Mucosa of descending colon (tissue), 3 donors: ENCODE measurements at regions not wholly inside any gene's neighbourhood (a gene's known extent, or its start where the extent isn't known, plus 50 kb on each side); places are given as distances from the start of the nearest gene placed in this dataset.

Experiments used
- ATAC-seq: fragments of 200-7000 bp; cut with Tn5 transposase; one replicate; pipeline ENCODE4 v1.9.1; 2020; ENCODE audit warnings: mild to moderate bottlenecking, moderate library complexity
- DNase-seq, 3 donors: peaks; one replicate each; pipeline ENCODE4 v3.0.0-alpha.2; 2020
- H3K36me3 ChIP-seq: fragments of 200-600 bp; one replicate; pipeline ENCODE4 v1.8.0; 2021; ENCODE audit warnings: low read depth, mild to moderate bottlenecking
- H3K4me1 ChIP-seq: fragments of 200-600 bp; one replicate; pipeline ENCODE4 v1.8.0; 2021; ENCODE audit warnings: low read depth, mild to moderate bottlenecking
- H3K4me3 ChIP-seq: fragments of 200-600 bp; one replicate; pipeline ENCODE4 v1.8.0; 2021; ENCODE audit warnings: mild to moderate bottlenecking
- H3K9me3 ChIP-seq: fragments of 200-600 bp; one replicate; pipeline ENCODE4 v1.8.0; 2021; ENCODE audit warnings: mild to moderate bottlenecking
- CTCF ChIP-seq: fragments of 200-600 bp; IDR thresholded peaks from one replicate; pipeline ENCODE4 v1.8.0; 2022; ENCODE audit warnings: antibody characterized with exemption, mild to moderate bottlenecking
- intact Hi-C, 2 donors: fragments of 100-400 bp; cut with DNase I in 1 of 2; cut with micrococcal nuclease in 1 of 2; formaldehyde crosslinking; loops; one replicate each; pipeline versions ENCODE4 v1.11.0 to v1.11.1; 2022; cut with DNase I, micrococcal nuclease
- donor health status: DM: no; HTN: no; CAD: no; lungs with moderate emphysema.
- donor health status: DM: no; HTN: no; CAD: no.
- donor health status: DM: no; HTN: yes; CAD: no.

GRCh38 chr1:88276163-88276562, 407.9 kb upstream of the PKN2 start:
- ATAC-seq, result no peak
- TF ChIP-seq CTCF, result no peak
- intact Hi-C loops, result no loop called here

GRCh38 chr1:88284066-88284465, 400.0 kb upstream of the PKN2 start:
- DNase-seq (no peak), ATAC-seq (no peak)
- Histone ChIP-seq H3K36me3 (no peaks in the 10 kb centered on the region), H3K4me3 (no peak overlapping the region), H3K4me1 (no peaks in the 10 kb centered on the region), H3K9me3 (no peaks in the 10 kb centered on the region)
- TF ChIP-seq CTCF, result no peak
- intact Hi-C loops, result no loop called here

More at GRCh38 chr1:88276163-88276562, 407.9 kb upstream of the PKN2 start:
- Histone ChIP-seq H3K4me1 (no peaks in the 10 kb centered on the region), H3K4me3 (no peak overlapping the region), H3K36me3 (no peaks in the 10 kb centered on the region), H3K9me3 (no peaks in the 10 kb centered on the region)
- no peak for DNase-seq

GRCh38 chr1:88284666-88285366, 399.3 kb upstream of the PKN2 start:
- DNase-seq, result no peak
- Histone ChIP-seq H3K9me3 (no peaks in the 10 kb centered on the region), H3K4me3 (no peak overlapping the region), H3K36me3 (no peaks in the 10 kb centered on the region), H3K4me1 (no peaks in the 10 kb centered on the region)
- intact Hi-C loops, result no loop called here
- no peak for TF ChIP-seq CTCF
- ATAC-seq, result no peak

- ATAC-seq, result no peak
Measured at GRCh38 chr1:88286716-88287115, 397.4 kb upstream of the PKN2 start.

GRCh38 chr1:88288571-88288970, 395.5 kb upstream of the PKN2 start:
- TF ChIP-seq CTCF, result no peak
- H3K4me3 ChIP-seq, result no peak overlapping the region
- no peaks in the 10 kb centered on the region for H3K36me3 ChIP-seq
- DNase-seq (no peak), ATAC-seq (no peak)
- H3K4me1 ChIP-seq, result no peaks in the 10 kb centered on the region
- intact Hi-C loops, result no loop called here
- no peaks in the 10 kb centered on the region for H3K9me3 ChIP-seq

More at GRCh38 chr1:88286716-88287115, 397.4 kb upstream of the PKN2 start:
- TF ChIP-seq CTCF, result no peak
- Histone ChIP-seq H3K4me1 (no peaks in the 10 kb centered on the region), H3K4me3 (no peak overlapping the region), H3K36me3 (no peaks in the 10 kb centered on the region), H3K9me3 (no peaks in the 10 kb centered on the region)
- no peak for DNase-seq
- intact Hi-C loops, result no loop called here
